ENCODE measurements at regions not wholly inside any gene's neighbourhood (a gene's known extent, or its start where the extent isn't known, plus 50 kb on each side); places are given as distances from the start of the nearest gene placed in this dataset.

GRCh38 chr1:199959775-199960110 is 67.8 kb upstream of the NR5A2 start:
- no peak for DNase-seq (ENCODE audit: insufficient read length, low spot score)
- no peak for FAIRE-seq

GRCh38 chr1:199970125-199970524 is 57.4 kb upstream of the NR5A2 start:
- FAIRE-seq = no peak
- DNase-seq (ENCODE audit: insufficient read length, low spot score) = no peak

GRCh38 chr1:199976496-199977144 is 50.9 kb upstream of the NR5A2 start:
- DNase-seq (ENCODE audit: insufficient read length, low spot score) (no peak), FAIRE-seq (no peak)

All from GM19239 (cell line).